ENCODE measurements at regions not wholly inside any gene's neighbourhood (a gene's known extent, or its start where the extent isn't known, plus 50 kb on each side); places are given as distances from the start of the nearest gene placed in this dataset.
A peak's percentile ranks its signal among the peaks of the same experiment; 100 is the strongest.

DNA sequence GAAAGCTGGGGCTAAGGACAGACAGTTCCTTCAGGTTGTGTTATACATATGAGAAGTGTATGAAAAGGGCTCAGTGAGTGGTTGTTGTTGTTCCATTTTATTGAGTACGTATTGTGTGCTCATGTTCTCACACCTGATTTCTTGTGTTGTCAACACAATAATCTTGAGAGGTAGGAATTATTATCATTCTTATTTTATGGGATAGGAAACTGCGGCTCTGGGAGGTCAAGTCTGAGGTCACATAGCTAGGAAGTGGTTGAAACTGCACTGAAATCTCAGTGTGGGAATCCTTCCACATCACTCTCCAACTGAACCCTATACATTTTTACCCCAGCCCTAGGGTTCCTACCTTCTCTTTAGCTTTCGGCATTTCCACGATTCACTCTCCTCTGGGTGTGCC, 124.2 kb upstream of the CXCR4 start:
- DNase-seq (ENCODE audit: low read depth) = no peak

GRCh38 chr2:136239079-136239685, 121.2 kb upstream of the CXCR4 start:
- no peak overlapping the region for H3K4me3 ChIP-seq (replicated peaks; ENCODE audit: low read depth, low read length)
- no peak for DNase-seq (ENCODE audit: low read depth)
- no peak for TF ChIP-seq CTCF (IDR thresholded peaks at IDR 0.05; ENCODE audit: low read length, missing control alignments)

More for the DNA sequence above, 124.2 kb upstream of the CXCR4 start:
- H3K4me3 ChIP-seq (replicated peaks; ENCODE audit: low read depth, low read length) = no peak overlapping the region
- no peak for TF ChIP-seq CTCF (IDR thresholded peaks at IDR 0.05; ENCODE audit: low read length, missing control alignments)

DNA sequence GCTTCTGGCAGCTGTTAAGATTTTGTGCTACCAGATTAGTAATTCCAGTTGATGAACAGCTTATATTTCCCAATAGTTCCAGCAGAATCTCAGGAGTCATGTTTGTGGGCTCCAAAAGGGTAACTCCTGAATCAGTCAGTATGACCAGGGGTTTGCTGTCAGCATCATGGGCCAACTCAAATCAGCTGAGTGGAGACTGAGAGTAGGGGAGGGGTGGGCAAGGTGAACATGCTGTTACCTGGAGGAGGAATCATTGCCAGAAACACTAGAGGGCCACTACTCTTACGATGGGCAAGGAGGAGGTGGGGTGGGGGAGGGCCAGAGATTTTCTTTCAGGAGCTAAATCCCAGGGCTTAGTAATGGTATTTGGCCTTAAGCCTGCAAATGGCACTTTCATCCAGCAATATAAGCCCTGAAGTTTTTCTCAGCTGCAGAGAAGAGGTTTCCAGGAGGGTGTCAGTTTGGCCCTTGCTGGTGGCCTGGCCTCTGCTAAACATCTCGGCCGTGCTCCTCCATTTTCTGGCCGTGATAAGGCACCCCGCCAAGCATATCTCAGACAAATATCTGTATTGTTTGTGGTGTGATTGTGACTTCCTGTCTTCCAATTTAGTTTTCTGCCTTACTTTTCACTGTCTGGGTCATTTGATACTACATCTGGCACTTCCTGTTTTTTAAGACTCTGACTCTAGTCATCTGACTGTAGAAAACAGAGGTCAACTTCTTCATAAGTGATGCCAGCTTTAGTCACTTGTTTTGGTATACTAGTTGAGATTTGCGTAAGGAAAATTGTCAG, 120.5 kb upstream of the CXCR4 start:
- H3K4me3 ChIP-seq (replicated peaks; ENCODE audit: low read depth, low read length) = no peak overlapping the region
- no peak for TF ChIP-seq CTCF (IDR thresholded peaks at IDR 0.05; ENCODE audit: low read length, missing control alignments)
- peak; percentile 74 for DNase-seq (ENCODE audit: low read depth)

DNA sequence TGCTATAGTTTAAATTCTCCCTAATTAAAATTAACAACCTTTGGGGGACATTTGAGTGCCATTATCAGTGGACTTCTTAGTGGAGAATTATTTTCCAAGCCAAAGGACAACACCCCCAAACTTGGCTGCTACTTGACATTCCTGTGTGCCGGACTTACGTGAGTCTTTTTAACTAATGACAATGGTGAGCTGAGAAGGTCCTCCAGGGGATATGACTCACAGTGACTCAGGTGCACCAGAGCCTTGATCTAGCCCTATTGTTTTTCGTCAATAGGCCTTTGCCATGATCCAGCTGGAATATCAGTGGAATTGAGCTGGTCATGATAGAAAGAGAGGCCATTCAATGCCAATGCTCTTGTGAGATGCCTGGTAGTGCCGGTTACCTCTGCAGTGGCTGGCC, 118.1 kb upstream of the CXCR4 start:
- peak; percentile 78 for DNase-seq (ENCODE audit: low read depth)
- no peak for TF ChIP-seq CTCF (IDR thresholded peaks at IDR 0.05; ENCODE audit: low read length, missing control alignments)
- no peak overlapping the region for H3K4me3 ChIP-seq (replicated peaks; ENCODE audit: low read depth, low read length)

DNA sequence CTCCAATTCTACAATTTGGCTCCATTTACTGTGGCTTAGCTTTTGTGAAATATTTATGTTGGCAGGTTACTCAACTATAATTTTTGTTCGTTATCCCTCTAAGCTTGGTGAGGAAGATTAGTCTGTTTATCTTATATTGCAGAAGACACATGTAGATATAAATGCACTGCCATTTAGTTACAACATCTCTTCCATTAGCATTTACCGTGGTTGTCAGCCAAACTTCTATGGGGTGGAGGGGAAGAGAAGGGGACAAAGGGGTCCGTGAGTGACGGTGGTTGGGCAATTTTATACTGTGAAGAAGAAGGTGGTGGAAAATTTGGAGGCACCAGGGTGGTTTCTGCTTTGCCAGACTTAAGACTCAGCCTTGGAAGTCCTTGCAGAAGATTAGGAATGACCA, 117.6 kb upstream of the CXCR4 start:
- DNase-seq (ENCODE audit: low read depth) = peak; percentile 36
- no peak for TF ChIP-seq CTCF (IDR thresholded peaks at IDR 0.05; ENCODE audit: low read length, missing control alignments)
- no peak overlapping the region for H3K4me3 ChIP-seq (replicated peaks; ENCODE audit: low read depth, low read length)

GRCh38 chr2:136234261-136234660, 116.3 kb upstream of the CXCR4 start:
- no peak overlapping the region for H3K4me3 ChIP-seq (replicated peaks; ENCODE audit: low read depth, low read length)
- TF ChIP-seq CTCF (IDR thresholded peaks at IDR 0.05; ENCODE audit: low read length, missing control alignments) = no peak
- DNase-seq (ENCODE audit: low read depth) = no peak
